NCI-H128 (cell line): ENCODE measurements at regions not wholly inside any gene's neighbourhood (a gene's known extent, or its start where the extent isn't known, plus 50 kb on each side); places are given as distances from the start of the nearest gene placed in this dataset.
"Not testable (repeated sequence)": the region's sequence is repeated elsewhere in the genome, so short reads cannot be mapped to it uniquely, and the experiment has no call there.

Source experiments
- DNase-seq: peaks from one replicate; lab custom pipeline; 2025; ENCODE audit not compliant: unreplicated experiment; lab: John Stamatoyannopoulos, UW

DNA sequence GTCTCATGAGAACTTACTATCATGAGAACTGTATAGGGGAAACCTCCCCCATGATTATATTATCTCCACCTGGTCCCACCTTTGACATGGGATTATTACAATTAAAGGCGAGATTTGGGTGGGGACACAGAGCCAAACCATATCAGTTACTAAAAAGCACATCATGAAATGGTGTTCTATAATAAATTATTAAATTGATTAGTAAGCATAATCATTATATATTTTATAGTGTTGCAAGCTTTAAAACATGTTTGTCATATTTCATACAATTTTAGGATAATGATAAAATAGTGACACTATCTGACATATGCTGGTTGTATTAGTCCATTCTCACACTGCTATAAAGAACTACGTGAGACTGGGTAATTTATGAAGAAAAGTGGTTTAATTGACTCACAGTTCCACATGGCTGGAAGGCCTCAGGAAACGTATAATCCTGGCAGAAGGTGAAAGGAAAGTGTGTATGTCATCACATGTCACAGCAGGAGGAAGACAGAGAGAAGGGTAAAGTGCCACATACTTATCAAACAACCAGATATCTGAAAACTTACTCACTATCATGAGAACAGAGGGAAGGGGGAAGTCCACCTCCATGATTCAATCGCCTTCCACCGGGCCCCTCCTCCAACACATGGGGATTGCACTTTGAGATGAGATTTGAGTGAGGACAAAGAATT, 539.2 kb upstream of the OLFM3 start:
- DNase-seq: no peak

DNA sequence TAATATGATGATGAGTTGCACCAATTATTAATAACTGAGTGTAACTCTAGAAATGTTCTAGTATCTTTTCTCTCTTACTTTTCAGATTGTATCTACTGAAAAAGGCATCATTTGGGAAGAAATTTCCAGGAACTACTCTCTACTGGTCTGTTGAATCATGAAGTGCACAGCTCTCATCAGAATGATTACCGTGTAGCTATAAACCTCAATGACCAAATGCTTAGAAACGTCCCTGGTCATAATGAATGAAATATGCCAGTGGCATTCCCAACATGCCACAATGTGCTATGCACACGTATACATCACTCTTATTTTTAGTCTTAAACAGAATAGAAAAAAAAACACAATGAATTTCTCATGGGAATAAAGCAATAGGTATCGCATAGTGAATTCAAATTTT, 534.3 kb upstream of the OLFM3 start:
- no peak for DNase-seq

DNA sequence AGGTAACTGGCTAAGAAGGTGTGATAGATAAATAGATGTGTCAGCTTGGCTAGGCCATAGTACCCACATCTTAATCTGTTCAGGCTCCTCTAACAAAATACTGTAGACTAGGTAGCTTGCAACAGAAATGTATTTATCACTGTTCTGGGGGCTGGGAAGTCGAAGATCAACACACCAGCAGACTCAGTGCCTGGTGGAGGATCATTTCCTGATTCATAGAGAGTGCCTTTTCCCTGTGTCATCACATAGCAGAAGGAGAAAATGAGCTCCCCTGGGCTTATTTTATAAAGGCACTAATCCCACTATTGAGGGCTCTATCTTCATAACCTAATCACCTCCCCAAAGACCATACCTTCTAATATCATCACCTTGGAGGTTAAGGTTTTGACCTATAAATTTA, 532.7 kb upstream of the OLFM3 start:
- DNase-seq: no peak

DNA sequence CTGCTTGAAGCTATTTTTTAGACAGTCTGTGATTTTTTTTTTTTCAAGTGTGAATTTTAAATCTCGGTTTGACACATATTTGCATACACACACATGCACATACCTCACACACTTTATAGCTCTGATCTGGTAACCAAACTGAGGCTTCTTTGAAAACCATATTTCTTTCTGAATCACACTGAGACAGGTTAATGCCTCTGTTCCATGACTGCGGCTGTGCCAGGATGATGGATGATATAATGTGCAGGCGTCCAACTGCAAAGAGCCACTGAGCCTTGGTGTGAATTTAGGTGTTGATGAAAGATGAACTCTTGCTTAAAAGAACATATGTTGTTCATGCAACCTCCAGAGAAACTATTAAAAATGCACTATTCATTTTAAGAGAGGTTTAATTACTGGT, 504.0 kb upstream of the OLFM3 start:
- DNase-seq: no peak

DNA sequence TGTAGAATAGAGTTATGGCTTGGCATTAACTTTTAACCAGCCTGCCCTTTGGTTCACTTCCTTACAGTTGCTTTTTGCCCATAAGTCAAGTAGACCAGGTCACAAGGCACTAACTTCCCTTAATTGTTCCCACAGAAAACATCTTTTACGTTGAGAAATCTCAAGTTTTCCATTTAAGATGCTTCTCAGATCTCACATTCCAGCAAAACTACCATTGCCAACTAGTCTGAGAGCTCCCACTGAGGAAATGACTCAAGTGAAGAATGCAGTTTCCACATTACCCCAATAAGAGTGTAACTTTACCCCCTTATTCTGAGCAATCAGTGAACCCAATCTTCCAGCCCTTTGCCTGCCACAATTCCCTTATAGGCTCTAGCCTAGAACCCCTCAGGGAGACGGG, 502.2 kb upstream of the OLFM3 start:
- no peak for DNase-seq

DNA sequence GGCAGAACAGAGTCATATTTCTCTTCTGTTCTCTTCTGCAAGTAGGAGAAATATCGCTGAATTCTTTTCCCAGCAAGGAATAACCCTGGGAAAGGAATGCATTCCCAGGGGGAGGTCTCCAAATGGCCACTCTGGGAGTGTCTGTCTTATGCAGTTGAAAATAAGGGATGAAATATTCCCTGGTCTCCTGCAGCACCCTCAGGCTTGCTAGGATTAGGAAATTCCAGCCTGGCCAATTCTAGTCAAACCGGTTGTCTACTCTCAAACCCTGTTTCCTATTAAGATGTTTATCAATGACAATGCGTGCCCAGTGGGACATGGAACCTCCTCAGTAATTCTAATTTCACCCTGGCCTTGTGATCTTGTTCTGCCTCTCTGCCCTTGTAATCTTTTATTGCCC, 501.1 kb upstream of the OLFM3 start:
- DNase-seq: not testable (repeated sequence)

DNA sequence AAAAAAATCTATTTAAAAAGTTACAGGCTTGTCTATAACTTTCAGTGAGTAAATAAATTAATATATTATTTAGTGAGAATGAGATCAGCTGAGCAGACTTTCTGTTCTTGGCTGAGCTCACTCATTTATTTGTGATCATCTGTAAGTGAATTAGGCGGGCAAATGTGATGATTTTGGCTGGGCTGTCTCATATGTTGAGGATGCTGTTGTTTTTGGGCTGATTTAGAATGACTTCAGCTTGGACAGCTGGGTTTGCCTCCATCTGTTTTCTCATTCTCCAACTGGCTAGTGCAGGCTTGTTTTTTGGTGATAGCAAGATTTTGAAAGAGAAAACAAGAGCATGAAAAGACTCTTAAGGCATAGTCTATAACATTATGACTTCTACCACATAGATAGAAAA, 475.8 kb upstream of the OLFM3 start:
- DNase-seq: no peak

DNA sequence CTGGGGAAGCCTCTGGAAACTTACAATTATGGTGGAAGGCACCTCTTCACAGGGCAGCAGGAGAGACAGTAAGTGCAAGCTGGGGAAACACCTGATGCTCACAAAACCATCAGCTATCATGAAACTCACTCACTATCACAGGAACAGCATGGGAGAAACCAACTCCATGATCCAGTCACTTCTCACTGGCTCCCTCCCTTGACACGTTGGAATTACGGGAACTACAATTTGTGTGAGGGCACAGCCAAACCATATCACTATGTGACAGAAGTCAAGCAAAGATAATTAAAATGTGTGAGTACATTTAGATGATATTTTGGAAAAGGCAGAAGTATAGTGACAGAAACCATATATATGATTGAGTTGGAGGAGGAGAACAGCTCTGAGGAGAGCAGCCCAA, 474.0 kb upstream of the OLFM3 start:
- DNase-seq: no peak

DNA sequence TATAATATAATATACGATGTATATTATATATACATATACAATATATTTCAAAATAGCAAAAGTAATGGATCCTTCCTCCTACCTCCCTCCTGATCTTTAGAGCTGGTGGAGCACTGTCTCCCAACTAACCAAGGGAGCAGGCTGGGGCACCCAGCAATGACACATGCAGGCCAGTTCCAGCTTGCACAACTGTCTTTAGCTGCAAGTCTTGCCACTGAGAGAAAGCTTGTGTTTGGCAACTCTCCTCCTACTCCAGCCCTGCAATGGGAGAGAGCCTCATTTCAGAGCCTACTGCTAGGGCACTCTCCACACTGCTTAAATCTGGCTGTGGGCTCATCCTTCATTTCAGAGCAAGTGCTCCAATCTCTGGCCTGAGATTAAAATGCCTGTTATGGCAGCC, 469.8 kb upstream of the OLFM3 start:
- no peak for DNase-seq

DNA sequence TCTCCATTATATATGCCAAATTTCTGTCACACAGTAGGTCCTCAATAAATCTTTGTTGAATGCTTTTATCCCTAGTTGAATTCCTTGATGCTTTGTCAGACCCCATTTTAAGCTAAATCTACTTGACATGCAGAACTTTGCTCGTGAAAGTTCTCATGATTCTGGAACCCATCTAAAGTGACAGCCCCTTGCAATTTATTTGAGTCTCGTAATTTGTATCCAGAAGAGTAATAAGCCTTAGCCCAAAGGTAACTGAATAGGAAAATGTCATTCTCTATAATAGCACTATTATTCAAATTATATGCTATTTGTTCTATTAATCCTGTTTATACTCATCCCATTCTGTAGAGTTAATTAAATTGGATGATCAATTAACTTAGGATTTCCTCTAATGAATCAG, 466.6 kb upstream of the OLFM3 start:
- no peak for DNase-seq

DNA sequence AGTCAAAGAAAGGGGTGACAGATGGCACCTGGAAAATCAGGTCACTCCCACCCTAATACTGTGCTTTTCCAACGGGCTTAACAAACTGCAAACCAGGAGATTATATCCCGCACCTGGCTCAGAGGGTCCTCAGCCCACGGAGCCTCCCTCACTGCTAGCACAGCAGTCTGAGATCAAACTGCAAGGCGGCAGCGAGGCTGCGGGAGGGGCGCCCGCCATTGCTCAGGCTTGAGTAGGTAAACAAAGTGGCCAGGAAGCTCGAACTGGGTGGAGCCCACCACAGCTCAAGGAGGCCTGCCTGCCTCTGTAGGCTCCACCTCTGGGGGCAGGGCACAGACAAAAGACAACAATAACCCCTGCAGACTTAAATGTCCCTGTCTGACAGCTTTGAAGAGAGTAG, 445.6 kb upstream of the OLFM3 start:
- DNase-seq: not testable (repeated sequence)

DNA sequence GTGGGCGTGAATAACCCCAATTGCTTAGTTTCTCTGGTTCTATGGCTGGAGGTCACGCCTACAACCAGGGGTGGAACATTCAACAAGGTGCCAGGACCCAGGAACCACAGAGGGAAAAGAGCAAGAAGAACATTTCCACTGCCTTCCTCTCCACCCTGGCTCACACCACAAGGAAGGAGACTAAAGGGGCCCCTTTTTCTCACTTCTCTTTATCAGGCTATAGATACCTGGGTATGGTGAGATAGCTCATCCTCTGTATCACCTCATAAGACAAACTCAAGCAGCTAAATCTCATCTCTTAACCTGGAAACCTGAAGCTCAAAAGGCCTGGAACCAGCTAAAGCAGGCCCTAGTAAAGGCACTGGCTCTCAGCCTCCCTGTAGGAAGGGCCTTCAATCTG, 438.8 kb upstream of the OLFM3 start:
- no peak for DNase-seq

DNA sequence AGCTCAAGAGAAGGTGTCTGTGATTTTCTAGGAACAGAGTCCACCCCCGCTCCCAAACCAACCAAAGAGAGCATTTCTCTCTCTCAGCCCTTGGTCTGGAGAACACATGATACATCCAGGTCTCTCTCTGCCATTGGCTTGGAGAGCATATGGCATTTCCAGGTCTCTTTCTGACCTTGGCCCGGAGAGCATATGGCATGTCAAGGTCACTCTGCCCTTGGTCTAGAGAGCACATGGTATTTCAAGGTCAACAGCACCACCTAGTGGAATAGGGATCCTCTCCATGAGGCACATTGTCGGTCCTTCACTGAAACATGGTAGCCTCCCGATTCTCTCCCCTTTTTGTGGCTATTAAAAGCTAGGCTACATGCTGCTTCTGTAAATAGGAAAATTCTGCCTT, 437.7 kb upstream of the OLFM3 start:
- no peak for DNase-seq

DNA sequence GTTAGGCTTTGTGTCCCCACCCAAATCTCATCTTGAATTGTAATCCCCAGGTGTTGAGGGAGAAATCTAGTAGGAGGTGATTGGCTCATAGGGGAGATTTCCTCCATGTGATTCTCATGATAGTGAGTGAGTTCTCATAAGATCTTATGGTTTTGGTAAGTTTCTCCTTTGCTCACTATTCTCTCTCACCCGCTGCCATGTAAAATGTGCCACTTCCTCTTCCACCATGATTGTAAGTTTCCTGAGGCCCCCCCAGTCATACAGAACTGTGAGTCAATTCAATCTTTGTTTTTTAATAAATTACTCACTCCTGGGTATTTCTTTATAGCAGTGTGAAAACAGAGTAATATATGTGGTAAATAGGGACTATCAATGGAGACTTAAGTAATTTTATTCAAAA, 434.5 kb upstream of the OLFM3 start:
- no peak for DNase-seq

DNA sequence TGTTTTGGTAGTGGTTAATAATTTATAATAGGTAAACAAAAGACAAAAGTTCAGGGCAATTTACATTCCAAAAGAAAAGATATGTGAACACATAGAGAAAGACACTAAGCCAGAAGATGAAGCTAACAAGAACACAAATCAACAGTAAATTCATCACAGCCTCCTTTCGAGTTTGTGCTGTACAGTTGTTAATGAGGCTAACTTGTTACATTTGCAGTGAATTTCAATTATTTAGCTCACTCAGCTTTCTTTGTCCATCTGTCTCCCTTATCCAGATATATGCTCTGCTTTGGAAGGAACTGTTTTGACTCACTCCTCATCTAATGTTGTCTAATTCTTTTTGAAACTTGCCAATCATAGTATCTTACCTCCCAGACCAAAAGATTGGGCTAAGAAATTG, 423.3 kb upstream of the OLFM3 start:
- no peak for DNase-seq
